NCI-H1092 treated with DMSO at 0.1 percent for 48 hours (cell line): ENCODE measurements at regions not wholly inside any gene's neighbourhood (a gene's known extent, or its start where the extent isn't known, plus 50 kb on each side); places are given as distances from the start of the nearest gene placed in this dataset.
"Not testable (repeated sequence)": the region's sequence is repeated elsewhere in the genome, so short reads cannot be mapped to it uniquely, and the experiment has no call there.

Source experiments
- DNase-seq: peaks from one replicate; lab custom pipeline; 2025; lab: John Stamatoyannopoulos, UW

- no peak for DNase-seq
Measured at GRCh38 chr12:114616081-114616480, 67.9 kb downstream of the TBX3 start.

GRCh38 chr12:114614040-114614439, 69.9 kb downstream of the TBX3 start:
- no peak for DNase-seq

DNA sequence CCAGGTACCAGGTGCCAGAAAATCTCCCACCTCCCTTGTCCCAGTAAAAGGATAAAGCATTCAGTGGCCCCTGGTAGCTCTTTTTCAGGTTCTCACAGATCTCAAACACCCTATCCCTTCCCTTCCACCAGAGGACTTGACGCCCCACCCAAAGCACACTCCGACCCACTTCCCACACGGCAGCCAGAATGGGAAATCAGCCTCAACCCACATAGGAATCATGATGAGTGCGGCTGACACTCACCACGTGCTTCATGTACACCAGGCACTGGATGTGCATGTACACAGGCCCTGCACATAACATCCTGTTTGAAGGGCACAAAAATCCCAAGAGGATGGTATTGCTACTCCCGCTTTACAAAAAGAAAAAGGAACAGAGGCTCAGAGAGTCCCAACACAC, 71.9 kb downstream of the TBX3 start:
- DNase-seq, result no peak

DNA sequence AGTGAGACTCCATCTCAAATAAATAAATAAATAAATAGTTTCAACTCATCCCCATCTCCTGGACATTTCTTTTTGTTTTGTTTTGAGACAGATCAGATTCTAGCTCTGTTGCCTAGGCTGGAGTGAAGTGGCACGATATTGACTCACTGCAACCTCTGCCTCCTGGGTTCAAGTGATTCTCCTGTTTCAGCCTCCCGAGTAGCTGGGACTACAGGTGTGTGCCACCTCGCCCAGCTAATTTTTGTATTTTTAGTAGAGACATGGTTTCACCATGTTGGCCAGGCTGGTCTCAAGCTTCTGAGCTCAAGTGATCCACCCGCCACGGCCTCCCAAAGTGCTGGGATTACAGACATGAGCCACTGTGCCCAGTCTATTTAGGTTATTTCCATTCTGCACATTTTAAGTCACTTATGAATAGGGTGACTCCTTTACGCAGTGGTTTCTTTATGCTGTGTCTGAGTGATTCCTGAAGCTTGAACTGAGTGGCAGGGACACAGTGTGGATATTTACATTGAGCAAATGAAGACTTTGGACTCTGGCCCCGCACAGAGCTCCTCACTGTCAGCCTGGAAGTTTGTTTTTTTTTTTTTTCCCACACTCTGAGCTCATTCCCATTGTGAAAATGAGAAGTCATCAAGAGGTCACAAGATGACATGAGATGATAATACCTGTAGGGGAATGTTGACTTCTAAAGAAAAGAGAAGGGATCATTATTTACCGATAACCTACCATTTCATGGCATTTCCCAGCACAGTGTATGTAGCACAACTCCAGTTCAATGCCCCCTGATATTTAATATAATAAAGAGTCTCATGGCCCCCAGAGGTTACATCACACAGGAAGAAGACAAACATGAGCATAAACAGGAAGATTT, 72.6 kb downstream of the TBX3 start:
- DNase-seq, result no peak

GRCh38 chr12:114608509-114608908, 75.5 kb downstream of the TBX3 start:
- no peak for DNase-seq

DNA sequence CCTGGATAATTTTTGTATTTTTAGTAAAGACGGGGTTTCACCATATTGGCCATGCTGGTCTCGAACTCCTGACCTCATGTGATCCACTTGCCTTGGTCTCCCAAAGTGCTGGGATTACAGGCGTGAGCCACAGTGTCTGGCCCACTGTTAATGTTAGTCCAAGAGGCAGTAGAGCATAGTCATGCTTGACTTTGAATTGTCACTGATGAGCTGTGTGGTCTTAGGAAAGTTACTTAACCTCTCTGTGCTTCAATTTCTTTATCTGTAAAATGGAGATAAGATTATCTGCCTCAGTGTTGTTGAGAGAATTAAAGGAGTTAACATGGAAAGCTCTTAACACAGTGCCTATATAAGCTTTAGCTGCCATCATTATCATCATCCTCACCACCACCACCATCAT, 78.1 kb downstream of the TBX3 start:
- DNase-seq, result no peak

- DNase-seq, result no peak
Measured at GRCh38 chr12:114604606-114605005, 79.4 kb downstream of the TBX3 start.

- DNase-seq, result not testable (repeated sequence)
Measured at GRCh38 chr12:114600584-114600983, 83.4 kb downstream of the TBX3 start.

GRCh38 chr12:114598111-114598510, 85.9 kb downstream of the TBX3 start:
- no peak for DNase-seq

GRCh38 chr12:114592946-114593345, 91.0 kb downstream of the TBX3 start:
- no peak for DNase-seq

DNA sequence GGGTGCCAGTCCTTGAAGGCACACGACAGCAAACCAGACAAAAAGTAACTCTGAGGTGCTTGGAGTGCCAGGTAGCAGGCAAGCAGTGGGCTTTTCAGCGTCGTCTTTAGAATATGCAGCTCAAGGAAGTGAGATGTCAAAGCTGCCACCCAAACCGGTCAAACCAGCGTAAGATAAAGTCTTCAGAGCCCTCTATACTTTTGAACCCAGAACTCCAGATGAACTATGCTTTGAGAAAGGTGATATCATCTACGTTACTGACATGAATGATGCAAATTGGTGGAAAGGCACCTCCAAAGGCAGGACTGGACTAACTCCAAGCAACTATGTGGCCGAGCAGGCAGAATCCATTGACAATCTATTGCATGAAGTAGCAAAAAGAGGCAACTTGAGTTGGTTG, 95.9 kb downstream of the TBX3 start:
- DNase-seq, result no peak

GRCh38 chr12:114580306-114580705, 103.7 kb downstream of the TBX3 start:
- no peak for DNase-seq

- no peak for DNase-seq
Measured at GRCh38 chr12:114579389-114579788, 104.6 kb downstream of the TBX3 start.

DNA sequence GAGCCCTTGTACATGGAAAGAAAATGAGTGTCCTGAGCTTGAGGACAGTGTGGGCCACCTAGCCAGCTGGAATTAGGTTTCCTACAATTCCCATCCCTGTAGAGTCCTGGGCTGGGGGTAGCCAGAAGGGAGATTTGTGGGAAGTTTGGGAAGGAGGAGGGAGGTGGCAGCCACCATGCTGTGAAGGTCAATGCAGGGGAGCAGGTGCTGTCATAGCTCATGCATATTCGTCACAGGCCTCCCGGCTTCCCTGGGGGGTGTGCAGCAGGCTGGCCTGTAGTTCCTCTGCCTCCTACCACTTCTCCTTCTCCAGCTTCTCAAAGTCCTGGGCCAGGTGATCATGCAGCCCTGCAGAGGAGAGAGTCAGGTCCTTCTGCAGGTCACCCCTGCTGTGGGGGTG, 121.3 kb downstream of the TBX3 start:
- no peak for DNase-seq

DNA sequence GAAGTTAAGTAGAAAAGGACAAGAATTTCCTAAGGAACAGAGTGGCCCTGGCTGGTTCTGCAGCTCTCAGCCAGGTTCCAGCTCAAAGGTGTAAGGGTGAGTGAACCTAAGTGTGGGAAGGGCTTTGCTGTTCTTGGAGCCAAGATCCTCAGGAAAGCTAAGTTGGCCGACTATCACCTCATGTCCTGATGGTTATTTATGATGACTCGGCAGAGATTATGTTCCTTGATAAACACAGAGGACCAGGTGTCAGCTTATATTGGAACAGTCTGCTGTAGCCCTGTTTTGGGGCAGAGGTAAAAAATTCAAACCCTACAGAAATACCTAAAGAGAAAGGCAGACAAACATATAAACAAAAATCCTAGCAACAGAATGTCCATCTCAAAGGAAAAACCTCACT, 128.5 kb downstream of the TBX3 start:
- no peak for DNase-seq

- no peak for DNase-seq
Measured at GRCh38 chr12:114547636-114548035, 136.3 kb downstream of the TBX3 start.

DNA sequence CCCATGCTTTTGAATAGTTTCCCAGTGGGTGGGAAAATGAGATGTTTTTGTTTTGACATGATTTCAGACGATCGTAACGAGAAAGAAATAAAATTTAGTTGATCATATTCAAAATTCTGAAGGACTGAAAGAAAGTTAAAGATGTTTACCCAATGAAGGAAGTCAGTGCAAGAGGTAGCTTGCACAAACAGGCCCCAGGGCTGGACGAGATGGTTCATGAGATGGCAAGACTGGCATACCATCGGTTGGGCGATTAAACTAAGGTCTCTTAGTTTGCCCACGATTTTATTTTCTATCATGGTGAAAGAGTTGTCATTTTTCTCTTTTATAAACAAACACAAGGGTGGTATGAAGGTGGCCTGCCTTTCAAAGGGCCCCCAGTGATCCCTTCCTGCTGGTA, 124.5 kb upstream of the TBX5 start:
- DNase-seq, result no peak

DNA sequence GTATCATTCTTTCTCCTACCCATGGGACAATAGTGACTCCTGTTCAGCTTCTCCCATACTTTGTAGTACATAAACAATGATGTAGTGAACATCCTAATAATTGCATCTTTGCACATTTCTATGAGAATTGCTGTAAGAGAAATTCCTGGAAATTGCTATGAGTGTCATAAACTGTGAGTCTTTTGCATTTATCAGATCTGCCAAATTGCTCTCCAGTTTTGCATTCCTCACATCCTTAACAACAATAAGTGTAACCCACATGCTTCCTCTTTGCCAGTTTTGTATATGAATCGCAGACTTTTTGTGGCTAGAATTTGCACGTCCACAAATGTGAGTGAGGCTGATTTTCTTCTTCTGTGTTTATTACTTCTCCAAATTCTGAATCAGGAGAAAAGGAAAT, 124.0 kb upstream of the TBX5 start:
- DNase-seq, result no peak

DNA sequence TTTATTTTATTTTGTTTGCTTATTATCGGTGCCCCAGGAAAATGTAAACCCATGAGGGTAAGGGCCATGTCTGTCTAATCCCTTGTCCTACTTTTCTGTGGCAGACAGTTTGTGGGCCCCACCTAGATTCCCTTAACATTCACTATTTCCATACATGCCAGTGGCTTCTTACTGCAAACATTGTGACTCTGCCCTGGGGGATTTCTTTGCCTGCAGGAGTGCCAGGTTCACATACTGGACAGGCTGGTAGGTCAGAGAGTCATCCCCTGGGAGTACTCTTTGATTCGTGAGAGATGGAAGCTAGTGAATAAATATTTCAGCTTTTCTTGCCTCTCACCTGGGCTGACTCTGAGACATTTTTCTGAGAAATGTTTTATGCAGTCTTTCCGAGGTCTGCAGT, 122.8 kb upstream of the TBX5 start:
- DNase-seq, result no peak

- not testable (repeated sequence) for DNase-seq
Measured at GRCh38 chr12:114521160-114521559, 115.2 kb upstream of the TBX5 start.

DNA sequence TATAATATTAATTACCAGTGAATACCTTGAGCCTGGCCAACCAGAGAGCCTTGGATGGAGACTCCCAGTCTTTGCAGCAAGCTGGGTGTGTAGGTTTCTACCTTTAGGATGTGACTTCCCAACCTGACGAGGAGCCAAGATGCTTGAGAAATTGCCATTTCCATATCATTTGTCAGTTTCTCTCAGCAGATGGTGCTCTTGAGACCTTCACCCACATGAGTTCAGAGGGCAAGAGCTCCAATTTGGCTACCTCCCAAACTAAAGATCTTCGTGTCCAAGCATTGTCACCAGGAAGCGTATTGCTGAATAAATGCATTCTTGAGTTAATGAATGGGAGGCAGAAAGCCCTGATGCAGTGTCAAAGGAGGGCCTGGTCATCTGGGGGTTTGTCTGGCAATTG, 106.4 kb upstream of the TBX5 start:
- no peak for DNase-seq

DNA sequence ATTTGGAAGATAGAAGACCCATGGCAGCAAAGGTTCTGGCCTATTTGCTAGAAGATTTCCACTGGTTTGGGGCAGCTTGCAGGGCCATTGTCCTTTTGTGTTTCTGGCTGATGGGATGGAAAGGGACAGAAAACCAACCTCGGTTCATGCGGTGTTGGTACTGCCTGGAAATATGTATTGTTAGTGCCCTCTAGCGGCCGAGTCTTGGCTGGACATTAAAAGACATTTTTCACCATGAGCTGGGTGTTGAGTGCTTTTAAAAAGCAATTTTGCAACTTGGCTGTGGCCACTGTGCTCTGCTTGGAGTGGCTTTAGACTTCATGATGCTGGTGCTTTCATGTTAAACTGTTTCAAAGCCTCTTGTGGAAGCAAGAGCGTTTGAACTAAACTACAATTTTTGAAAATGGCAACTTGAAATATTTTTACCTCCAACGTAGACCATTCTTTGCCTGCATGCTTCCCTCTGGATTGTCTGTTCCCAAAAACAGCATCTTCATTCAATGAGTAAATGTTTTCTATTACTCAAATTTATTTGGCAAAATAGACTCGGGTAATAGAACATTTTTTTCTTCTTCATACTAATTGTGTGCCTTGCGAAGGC, 102.7 kb upstream of the TBX5 start:
- peak; percentile 45 for DNase-seq

DNA sequence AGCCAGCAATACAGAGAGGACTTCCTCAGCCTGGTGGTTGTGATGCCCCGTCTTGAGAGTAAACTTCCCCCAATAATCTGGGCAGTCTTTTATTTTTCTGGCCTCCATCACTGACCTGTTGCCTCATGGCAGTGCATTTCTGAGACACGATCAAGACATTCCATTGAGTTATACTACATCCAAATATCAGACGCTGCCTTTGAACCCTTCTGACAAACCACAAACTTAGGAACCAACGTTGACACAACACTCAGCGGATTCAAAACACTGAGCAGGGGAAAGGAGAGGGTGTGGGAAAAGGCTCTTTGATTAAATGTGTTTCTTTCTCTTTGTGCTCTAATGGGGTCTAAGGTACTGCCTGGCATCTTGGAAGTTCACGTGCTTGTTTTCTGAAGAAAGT, 100.7 kb upstream of the TBX5 start:
- DNase-seq, result no peak

DNA sequence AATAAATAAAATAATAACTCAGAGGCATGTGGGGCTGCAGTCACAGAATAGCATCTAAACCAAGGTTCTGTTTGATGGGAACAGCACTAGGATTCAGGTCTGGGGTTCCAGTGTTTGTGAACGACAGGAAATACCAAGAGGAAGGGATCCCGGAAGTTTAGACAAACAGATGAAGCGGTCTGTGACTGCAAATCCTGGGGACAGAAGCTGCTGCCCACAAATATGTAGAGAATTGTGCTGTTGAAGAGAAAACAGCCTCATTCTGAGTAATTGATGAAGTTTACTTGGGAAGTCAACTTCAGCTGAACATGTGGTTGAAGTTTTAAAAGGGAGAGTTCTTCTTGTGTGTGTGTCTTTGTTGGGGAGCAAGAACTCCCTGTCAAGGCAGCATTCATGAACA, 98.4 kb upstream of the TBX5 start:
- no peak for DNase-seq
